Pancreas (tissue), 10 donors: ENCODE measurements at regions not wholly inside any gene's neighbourhood (a gene's known extent, or its start where the extent isn't known, plus 50 kb on each side); places are given as distances from the start of the nearest gene placed in this dataset.

Experiments used
- ATAC-seq, 4 donors: fragments of 200-7000 bp; cut with Tn5 transposase; one replicate each; pipeline versions ENCODE4 v1.8.0 to v1.9.1; 2020; ENCODE audit warnings: mild to moderate bottlenecking in 4 of 4, moderate library complexity in 4 of 4
- DNase-seq, 6 donors: peaks; one replicate each; pipeline ENCODE4 v3.0.0-alpha.2; 2020
- FAIRE-seq: peaks from 2 replicates; lab custom pipeline; 2012; peaks lifted over from hg19 to GRCh38; lab: Jason Lieb, UNC
- H3K27ac ChIP-seq, 4 donors: fragments of 200-600 bp; sonication (generic); 1 replicate in 3 of 4; 2 replicates in 1 of 4; pipeline versions ENCODE4 v1.5.0 to v1.8.0; 2020
- H3K27me3 ChIP-seq, 4 donors: fragments of 200-600 bp; one replicate each; pipeline ENCODE4 v1.8.0; 2021
- H3K36me3 ChIP-seq, 3 donors: fragments of 200-600 bp; sonication (generic) in 1 of 3; one replicate each; pipeline versions ENCODE4 v1.5.0 to v1.8.0; 2020 to 2021
- H3K4me1 ChIP-seq, 3 donors: fragments of 200-600 bp; one replicate each; pipeline ENCODE4 v1.8.0; 2021
- H3K4me3 ChIP-seq, 4 donors: fragments of 200-600 bp; sonication (generic) in 2 of 4; one replicate each; pipeline versions ENCODE4 v1.5.0 to v1.8.0; 2020 to 2021
- H3K9me3 ChIP-seq, 4 donors: fragments of 200-600 bp; one replicate each; pipeline ENCODE4 v1.8.0; 2021
- CTCF ChIP-seq, 4 donors: fragments of 200-600 bp; sonication (generic) in 3 of 4; IDR thresholded peaks; one replicate each; pipeline versions ENCODE4 v1.5.0 to v1.8.0; 2021; ENCODE audit warnings: antibody characterized with exemption in 4 of 4
- WGBS, 2 donors: extraction: QIAGEN DNeasy Blood & Tissue Kit; methylation state at CpG; one replicate each; pipeline ENCODE4 v1.1.7; 2013; 5-methylcytosine and 5-hydroxymethylcytosine counted together
- intact Hi-C, 3 donors: fragments of 100-400 bp; cut with DNase I; formaldehyde crosslinking; loops; one replicate each; pipeline versions ENCODE4 v1.11.1 to v1.14.2; 2022
- donor health status: healthy with polysubstance abuse.
- donor health status: DM: no; HTN: no; CAD: no; lungs with moderate emphysema.
- donor health status: DM: no; HTN: no; CAD: no.
- donor health status: control.
- donor health status: control.
- donor health status: Bipolar disorder and iron deficiency.
- donor health status: DM: yes; HTN: yes; CAD: no.
- donor health status: DM: no; HTN: no; CAD: no.
- donor health status: DM: no; HTN: no; CAD: no.
- donor health status: DM: yes; HTN: yes; CAD: no.

GRCh38 chr4:66235876-66236275 is 565.6 kb upstream of the EPHA5 start:
- Histone ChIP-seq H3K4me3 (no peak overlapping the region), H3K9me3 (no peaks in the 10 kb centered on the region), H3K36me3 (no peaks in the 10 kb centered on the region), H3K4me1 (no peaks in the 10 kb centered on the region), H3K27ac (no peak overlapping the region), H3K27me3 (no peaks in the 10 kb centered on the region)
- TF ChIP-seq CTCF (IDR thresholded peaks at IDR 0.05): no peak
- 79 to 80% methylated on average over 4 of the region's 4 CpGs for WGBS, 2 donors
- DNase-seq: no peak
- no peak for FAIRE-seq
- intact Hi-C loops: no loop called here
- no peak for ATAC-seq

- intact Hi-C loops: no loop called here
- H3K36me3 ChIP-seq: no peaks in the 10 kb centered on the region
- TF ChIP-seq CTCF (IDR thresholded peaks at IDR 0.05): no peak
- H3K4me1 ChIP-seq: no peaks in the 10 kb centered on the region
- no peaks in the 10 kb centered on the region for H3K9me3 ChIP-seq
- FAIRE-seq: no peak
- ATAC-seq: no peak
- H3K27ac ChIP-seq: no peak overlapping the region
- WGBS, 2 donors: 53 to 67% methylated on average over 2 of the region's 2 CpGs
- no peak overlapping the region for H3K4me3 ChIP-seq
- DNase-seq: no peak
- H3K27me3 ChIP-seq: no peaks in the 10 kb centered on the region
Observed at GRCh38 chr4:66229885-66230284, 559.6 kb upstream of the EPHA5 start.

GRCh38 chr4:66225539-66225938 is 555.2 kb upstream of the EPHA5 start:
- FAIRE-seq: no peak

GRCh38 chr4:66223068-66223703 is 552.9 kb upstream of the EPHA5 start:
- H3K4me1 ChIP-seq: no peaks in the 10 kb centered on the region
- FAIRE-seq: no peak
- H3K36me3 ChIP-seq: no peaks in the 10 kb centered on the region
- H3K4me3 ChIP-seq: no peak overlapping the region
- intact Hi-C loops: no loop called here
- H3K27ac ChIP-seq: no peak overlapping the region
- DNase-seq: no peak
- ATAC-seq: no peak
- H3K9me3 ChIP-seq: no peaks in the 10 kb centered on the region
- WGBS, 2 donors: 45 to 54% methylated on average over 9 of the region's 9 CpGs
- no peak for TF ChIP-seq CTCF (IDR thresholded peaks at IDR 0.05)
- no peaks in the 10 kb centered on the region for H3K27me3 ChIP-seq

More at GRCh38 chr4:66225539-66225938, 555.2 kb upstream of the EPHA5 start:
- Histone ChIP-seq H3K9me3 (no peaks in the 10 kb centered on the region), H3K36me3 (no peaks in the 10 kb centered on the region), H3K4me1 (no peaks in the 10 kb centered on the region), H3K27ac (no peak overlapping the region), H3K4me3 (no peak overlapping the region), H3K27me3 (no peaks in the 10 kb centered on the region)
- intact Hi-C loops: no loop called here
- WGBS, 2 donors: 85 to 93% methylated on average over 1 of the region's 1 CpG
- ATAC-seq: no peak
- TF ChIP-seq CTCF (IDR thresholded peaks at IDR 0.05): no peak
- no peak for DNase-seq

- Histone ChIP-seq H3K9me3 (no peaks in the 10 kb centered on the region), H3K36me3 (no peaks in the 10 kb centered on the region), H3K4me1 (no peaks in the 10 kb centered on the region), H3K4me3 (no peak overlapping the region), H3K27ac (no peak overlapping the region), H3K27me3 (no peaks in the 10 kb centered on the region)
- TF ChIP-seq CTCF (IDR thresholded peaks at IDR 0.05): no peak
- intact Hi-C loops: no loop called here
- WGBS, 2 donors: 62 to 75% methylated on average over 2 of the region's 2 CpGs
- FAIRE-seq (no peak), DNase-seq (no peak), ATAC-seq (no peak)
Observed at GRCh38 chr4:66219401-66219800, 549.1 kb upstream of the EPHA5 start.
